ENCODE measurements at regions not wholly inside any gene's neighbourhood (a gene's known extent, or its start where the extent isn't known, plus 50 kb on each side); places are given as distances from the start of the nearest gene placed in this dataset.
"Not testable (repeated sequence)": the region's sequence is repeated elsewhere in the genome, so short reads cannot be mapped to it uniquely, and the experiment has no call there.

DNA sequence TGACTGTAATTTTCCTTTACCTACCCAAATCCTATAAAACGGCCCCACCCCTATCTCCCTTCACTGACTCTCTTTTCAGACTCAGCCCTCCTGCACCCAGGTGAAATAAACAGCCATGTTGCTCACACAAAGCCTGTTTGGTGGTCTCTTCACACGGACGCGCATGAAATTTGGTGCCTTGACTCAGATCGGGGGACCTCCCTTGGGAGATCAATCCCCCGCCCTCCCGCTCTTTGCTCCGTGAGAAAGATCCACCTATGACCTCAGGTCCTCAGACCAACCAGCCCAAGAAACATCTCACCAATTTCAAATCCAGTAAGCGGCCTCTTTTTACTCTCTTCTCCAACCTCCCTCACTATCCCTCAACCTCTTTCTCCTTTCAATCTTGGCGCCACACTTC lies 1344.7 kb upstream of the GOT2 start:
- H3K27ac ChIP-seq (ENCODE audit: low read depth, low read length); H3K27me3 ChIP-seq (ENCODE audit: control insufficient read depth in 3 of 3, insufficient read depth in 3 of 3, low read length in 3 of 3); H3K9ac ChIP-seq (ENCODE audit: low read depth in 1 of 3, low read length in 3 of 3); H3K9me3 ChIP-seq (ENCODE audit: control insufficient read depth in 3 of 3, low read length in 3 of 3); H3K4me1 ChIP-seq (ENCODE audit: control insufficient read depth in 3 of 3, insufficient read depth in 3 of 3, low read length in 3 of 3); H3K4me3 ChIP-seq (ENCODE audit: low read length in 3 of 3); H3K36me3 ChIP-seq (ENCODE audit: control insufficient read depth in 3 of 3, insufficient read depth in 3 of 3, low read length in 3 of 3): not testable (repeated sequence)

DNA sequence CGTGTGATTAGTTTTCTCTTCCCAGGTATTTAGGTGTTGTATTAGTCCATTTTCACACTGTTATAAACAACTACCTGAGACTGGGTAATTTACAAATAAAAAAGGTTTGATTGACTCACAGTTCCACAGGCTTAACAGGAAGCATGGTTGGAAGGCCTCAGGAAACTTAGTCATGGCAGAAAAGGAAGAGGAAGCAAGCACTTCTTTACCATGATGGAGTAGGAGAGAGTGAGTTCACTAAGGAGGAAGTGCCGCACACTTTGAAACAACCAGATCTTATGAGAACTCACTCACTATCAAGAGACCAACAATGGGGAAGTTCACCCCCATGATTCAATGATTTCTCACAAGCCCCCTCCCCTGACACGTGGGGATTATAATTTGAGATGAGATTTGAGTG lies 1343.7 kb upstream of the GOT2 start:
- H3K9me3 ChIP-seq (ENCODE audit: control insufficient read depth in 3 of 3, low read length in 3 of 3), result no peaks in the 10 kb centered on the region
- no peak overlapping the region for H3K4me3 ChIP-seq (ENCODE audit: low read length in 3 of 3)
- no peak overlapping the region for H3K9ac ChIP-seq (ENCODE audit: low read depth in 1 of 3, low read length in 3 of 3)
- no peaks in the 10 kb centered on the region for H3K36me3 ChIP-seq (ENCODE audit: control insufficient read depth in 3 of 3, insufficient read depth in 3 of 3, low read length in 3 of 3)
- H3K27me3 ChIP-seq (ENCODE audit: control insufficient read depth in 3 of 3, insufficient read depth in 3 of 3, low read length in 3 of 3), result no peaks in the 10 kb centered on the region
- H3K27ac ChIP-seq (ENCODE audit: low read depth, low read length), result no peak overlapping the region
- H3K4me1 ChIP-seq (ENCODE audit: control insufficient read depth in 3 of 3, insufficient read depth in 3 of 3, low read length in 3 of 3), result no peaks in the 10 kb centered on the region

DNA sequence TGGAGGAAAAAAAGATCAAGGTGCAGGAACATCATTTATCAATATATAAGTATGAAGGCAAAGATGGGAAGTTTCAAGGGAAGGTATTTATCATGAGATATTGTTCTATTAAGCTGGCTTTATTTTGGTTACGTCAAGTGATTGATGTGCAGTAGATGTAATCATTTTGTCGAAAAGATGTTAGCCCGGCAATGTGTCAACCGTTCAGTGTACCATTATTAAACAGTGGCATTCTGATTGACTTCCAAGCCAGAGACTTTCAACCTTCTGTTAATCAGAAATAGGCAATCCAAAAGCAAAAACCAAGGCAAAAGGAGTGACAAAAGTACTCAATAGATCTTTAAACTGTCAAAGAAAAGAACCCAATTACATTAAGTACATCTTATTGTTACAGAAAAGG lies 1340.3 kb upstream of the GOT2 start:
- Histone ChIP-seq H3K9ac (ENCODE audit: low read depth in 1 of 3, low read length in 3 of 3) (no peak overlapping the region), H3K4me3 (ENCODE audit: low read length in 3 of 3) (no peak overlapping the region), H3K4me1 (ENCODE audit: control insufficient read depth in 3 of 3, insufficient read depth in 3 of 3, low read length in 3 of 3) (no peaks in the 10 kb centered on the region), H3K9me3 (ENCODE audit: control insufficient read depth in 3 of 3, low read length in 3 of 3) (no peaks in the 10 kb centered on the region), H3K36me3 (ENCODE audit: control insufficient read depth in 3 of 3, insufficient read depth in 3 of 3, low read length in 3 of 3) (no peaks in the 10 kb centered on the region), H3K27me3 (ENCODE audit: control insufficient read depth in 3 of 3, insufficient read depth in 3 of 3, low read length in 3 of 3) (no peaks in the 10 kb centered on the region), H3K27ac (ENCODE audit: low read depth, low read length) (no peak overlapping the region)

DNA sequence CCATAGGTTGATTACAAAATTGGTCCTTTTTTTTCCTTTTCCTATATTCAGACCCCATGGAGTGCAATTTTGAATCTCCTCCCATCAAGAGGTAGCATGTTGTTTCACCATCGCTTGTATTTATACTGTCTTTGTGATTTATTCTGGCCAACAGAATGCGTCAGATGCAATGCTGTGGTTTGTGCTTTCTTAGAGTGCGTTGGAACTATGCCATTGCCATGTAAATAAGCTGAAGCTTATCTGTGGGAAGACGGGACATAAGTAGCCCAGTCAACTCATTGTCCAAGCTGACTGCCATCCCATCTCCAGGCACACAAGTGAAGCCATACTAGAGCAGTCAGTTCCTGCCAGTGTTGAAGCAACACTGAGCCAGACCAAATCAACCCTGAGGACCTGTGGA lies 1339.3 kb upstream of the GOT2 start:
- Histone ChIP-seq H3K9me3 (ENCODE audit: control insufficient read depth in 3 of 3, low read length in 3 of 3) (no peaks in the 10 kb centered on the region), H3K27me3 (ENCODE audit: control insufficient read depth in 3 of 3, insufficient read depth in 3 of 3, low read length in 3 of 3) (no peaks in the 10 kb centered on the region), H3K36me3 (ENCODE audit: control insufficient read depth in 3 of 3, insufficient read depth in 3 of 3, low read length in 3 of 3) (no peaks in the 10 kb centered on the region), H3K4me1 (ENCODE audit: control insufficient read depth in 3 of 3, insufficient read depth in 3 of 3, low read length in 3 of 3) (no peaks in the 10 kb centered on the region), H3K27ac (ENCODE audit: low read depth, low read length) (no peak overlapping the region), H3K9ac (ENCODE audit: low read depth in 1 of 3, low read length in 3 of 3) (no peak overlapping the region), H3K4me3 (ENCODE audit: low read length in 3 of 3) (no peak overlapping the region)

DNA sequence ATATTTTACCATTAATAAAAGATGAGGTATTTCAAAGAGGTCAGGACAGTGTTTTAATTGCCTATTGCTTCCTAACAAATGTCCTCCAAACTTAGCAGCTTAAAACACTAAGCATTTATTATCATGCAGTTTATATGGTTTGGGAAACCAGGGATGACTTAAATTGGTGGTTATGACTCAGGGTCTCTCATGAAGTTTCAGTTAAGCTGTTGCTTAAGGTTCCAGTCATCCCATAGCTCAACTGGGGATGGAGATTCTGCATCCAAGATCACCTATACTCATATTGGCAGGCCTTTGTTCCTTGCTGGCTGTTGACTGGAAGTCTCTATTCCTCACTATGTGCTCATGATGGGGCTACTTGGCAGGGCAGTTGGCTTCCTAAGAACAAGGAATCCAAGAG lies 1329.9 kb upstream of the GOT2 start:
- Histone ChIP-seq H3K27ac (ENCODE audit: low read depth, low read length) (no peak overlapping the region), H3K9ac (ENCODE audit: low read depth in 1 of 3, low read length in 3 of 3) (no peak overlapping the region), H3K36me3 (ENCODE audit: control insufficient read depth in 3 of 3, insufficient read depth in 3 of 3, low read length in 3 of 3) (no peaks in the 10 kb centered on the region), H3K4me1 (ENCODE audit: control insufficient read depth in 3 of 3, insufficient read depth in 3 of 3, low read length in 3 of 3) (no peaks in the 10 kb centered on the region), H3K27me3 (ENCODE audit: control insufficient read depth in 3 of 3, insufficient read depth in 3 of 3, low read length in 3 of 3) (no peaks in the 10 kb centered on the region), H3K4me3 (ENCODE audit: low read length in 3 of 3) (no peak overlapping the region), H3K9me3 (ENCODE audit: control insufficient read depth in 3 of 3, low read length in 3 of 3) (peaks cover 0 to 2% (median 0%) of the 10 kb centered on the region in 3 donors)

DNA sequence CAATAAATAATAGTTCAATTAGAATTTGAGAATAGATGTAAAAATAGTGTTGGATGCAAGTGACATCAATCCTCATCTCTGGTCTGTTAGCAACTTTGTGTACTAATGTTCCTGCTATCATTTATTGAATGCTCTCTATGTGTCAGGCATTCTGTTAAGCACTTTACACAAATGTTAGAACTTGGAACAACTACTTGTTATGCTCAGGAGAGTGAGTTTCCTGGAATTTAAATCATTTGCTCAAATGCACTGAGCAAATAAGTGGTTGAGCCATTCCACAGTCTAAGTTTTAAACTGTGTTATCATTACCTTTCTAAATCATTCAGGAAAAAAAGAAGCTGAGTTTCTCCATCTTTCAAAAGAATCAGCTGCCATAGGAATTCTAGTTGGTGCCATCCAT lies 1327.3 kb upstream of the GOT2 start:
- Histone ChIP-seq H3K9me3 (ENCODE audit: control insufficient read depth in 3 of 3, low read length in 3 of 3) (peaks cover 0 to 2% (median 0%) of the 10 kb centered on the region in 3 donors), H3K36me3 (ENCODE audit: control insufficient read depth in 3 of 3, insufficient read depth in 3 of 3, low read length in 3 of 3) (no peaks in the 10 kb centered on the region), H3K27ac (ENCODE audit: low read depth, low read length) (no peak overlapping the region), H3K9ac (ENCODE audit: low read depth in 1 of 3, low read length in 3 of 3) (no peak overlapping the region), H3K27me3 (ENCODE audit: control insufficient read depth in 3 of 3, insufficient read depth in 3 of 3, low read length in 3 of 3) (no peaks in the 10 kb centered on the region), H3K4me1 (ENCODE audit: control insufficient read depth in 3 of 3, insufficient read depth in 3 of 3, low read length in 3 of 3) (no peaks in the 10 kb centered on the region), H3K4me3 (ENCODE audit: low read length in 3 of 3) (no peak overlapping the region)

DNA sequence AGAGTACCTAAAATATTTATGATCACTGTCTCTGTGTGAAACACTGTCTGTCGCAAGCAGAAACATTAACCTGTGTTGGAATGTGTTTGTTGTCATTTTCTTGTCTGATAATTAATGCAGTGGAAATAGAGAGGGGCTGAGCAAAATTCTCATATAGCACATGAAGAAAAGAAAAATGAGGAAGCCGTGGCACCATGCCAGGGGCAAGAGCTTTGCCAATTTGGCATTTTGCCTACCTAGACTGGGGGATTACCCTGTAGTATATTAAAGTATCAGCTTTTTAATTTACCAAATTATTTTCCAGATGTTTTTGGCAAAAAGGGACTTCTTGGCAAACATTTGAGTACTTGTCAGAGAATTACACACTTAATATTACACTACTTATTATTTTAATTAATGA lies 1326.6 kb upstream of the GOT2 start:
- no peaks in the 10 kb centered on the region for H3K4me1 ChIP-seq (ENCODE audit: control insufficient read depth in 3 of 3, insufficient read depth in 3 of 3, low read length in 3 of 3)
- H3K27ac ChIP-seq (ENCODE audit: low read depth, low read length), result no peak overlapping the region
- no peaks in the 10 kb centered on the region for H3K27me3 ChIP-seq (ENCODE audit: control insufficient read depth in 3 of 3, insufficient read depth in 3 of 3, low read length in 3 of 3)
- H3K4me3 ChIP-seq (ENCODE audit: low read length in 3 of 3), result no peak overlapping the region
- no peaks in the 10 kb centered on the region for H3K36me3 ChIP-seq (ENCODE audit: control insufficient read depth in 3 of 3, insufficient read depth in 3 of 3, low read length in 3 of 3)
- no peaks in the 10 kb centered on the region for H3K9me3 ChIP-seq (ENCODE audit: control insufficient read depth in 3 of 3, low read length in 3 of 3)
- no peak overlapping the region for H3K9ac ChIP-seq (ENCODE audit: low read depth in 1 of 3, low read length in 3 of 3)

DNA sequence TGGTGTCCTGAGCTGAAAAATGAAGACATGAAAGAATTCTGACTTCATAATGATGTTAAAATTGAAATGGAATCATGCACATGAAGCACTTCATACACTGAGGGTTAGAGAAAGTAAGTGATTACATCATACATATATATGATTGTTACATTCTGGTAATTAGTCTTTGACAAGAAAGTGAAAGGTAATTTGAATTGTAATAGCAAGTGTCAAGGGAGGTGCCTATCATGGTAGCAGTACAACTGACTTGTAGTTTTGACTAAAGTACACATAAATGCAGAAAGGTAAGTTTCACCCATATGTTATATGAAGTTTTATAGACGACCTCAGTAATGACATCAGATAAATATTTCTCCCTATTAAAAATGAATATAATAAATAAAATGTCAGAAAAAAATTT lies 1325.0 kb upstream of the GOT2 start:
- no peaks in the 10 kb centered on the region for H3K4me1 ChIP-seq (ENCODE audit: control insufficient read depth in 3 of 3, insufficient read depth in 3 of 3, low read length in 3 of 3)
- H3K9ac ChIP-seq (ENCODE audit: low read depth in 1 of 3, low read length in 3 of 3), result no peak overlapping the region
- H3K4me3 ChIP-seq (ENCODE audit: low read length in 3 of 3), result no peak overlapping the region
- no peaks in the 10 kb centered on the region for H3K27me3 ChIP-seq (ENCODE audit: control insufficient read depth in 3 of 3, insufficient read depth in 3 of 3, low read length in 3 of 3)
- no peaks in the 10 kb centered on the region for H3K36me3 ChIP-seq (ENCODE audit: control insufficient read depth in 3 of 3, insufficient read depth in 3 of 3, low read length in 3 of 3)
- H3K27ac ChIP-seq (ENCODE audit: low read depth, low read length), result no peak overlapping the region
- no peaks in the 10 kb centered on the region for H3K9me3 ChIP-seq (ENCODE audit: control insufficient read depth in 3 of 3, low read length in 3 of 3)

DNA sequence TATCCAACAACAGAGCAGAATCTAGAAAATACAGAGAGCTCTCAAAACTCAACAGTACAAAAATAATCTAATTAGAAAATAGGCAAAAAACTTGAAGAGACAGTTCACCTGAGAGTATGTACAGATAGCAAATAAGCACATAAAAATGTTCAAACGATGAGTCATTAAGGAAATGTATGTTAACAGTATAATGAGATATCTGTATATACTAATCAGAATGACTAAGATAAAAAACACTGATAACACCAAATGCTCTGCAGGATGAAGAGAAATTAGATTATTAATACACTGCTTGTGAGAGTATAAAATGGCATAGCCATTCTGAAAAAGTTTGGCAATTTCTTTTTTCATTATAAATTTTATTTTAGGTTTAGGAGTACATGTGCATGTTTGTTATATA lies 1307.6 kb upstream of the GOT2 start:
- no peak overlapping the region for H3K27ac ChIP-seq (ENCODE audit: low read depth, low read length)
- no peaks in the 10 kb centered on the region for H3K4me1 ChIP-seq (ENCODE audit: control insufficient read depth in 3 of 3, insufficient read depth in 3 of 3, low read length in 3 of 3)

DNA sequence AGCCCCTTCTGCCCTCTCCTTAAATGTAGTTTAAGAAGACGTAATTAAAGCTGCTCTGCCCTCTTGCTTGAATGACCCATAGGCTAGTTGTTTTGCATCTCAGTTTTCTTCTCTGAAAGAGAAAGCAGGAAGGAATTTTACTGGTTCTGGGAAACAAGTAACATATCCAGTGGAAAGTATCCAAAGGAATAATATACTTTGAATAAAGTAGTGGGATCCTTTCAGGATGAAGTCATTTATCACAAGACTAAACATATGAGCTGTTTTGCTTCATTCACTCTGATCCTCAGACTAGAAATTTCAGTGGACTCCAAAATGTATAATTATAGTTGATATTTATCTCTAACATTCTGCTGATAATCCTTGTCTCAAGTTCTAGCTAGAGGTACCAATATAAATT lies 1297.6 kb upstream of the GOT2 start:
- H3K9ac ChIP-seq (ENCODE audit: low read depth in 1 of 3, low read length in 3 of 3), result no peak overlapping the region
- H3K9me3 ChIP-seq (ENCODE audit: control insufficient read depth in 3 of 3, low read length in 3 of 3), result no peaks in the 10 kb centered on the region
- H3K4me3 ChIP-seq (ENCODE audit: low read length in 3 of 3), result no peak overlapping the region
- no peaks in the 10 kb centered on the region for H3K4me1 ChIP-seq (ENCODE audit: control insufficient read depth in 3 of 3, insufficient read depth in 3 of 3, low read length in 3 of 3)
- H3K27ac ChIP-seq (ENCODE audit: low read depth, low read length), result no peak overlapping the region
- H3K36me3 ChIP-seq (ENCODE audit: control insufficient read depth in 3 of 3, insufficient read depth in 3 of 3, low read length in 3 of 3), result no peaks in the 10 kb centered on the region
- no peaks in the 10 kb centered on the region for H3K27me3 ChIP-seq (ENCODE audit: control insufficient read depth in 3 of 3, insufficient read depth in 3 of 3, low read length in 3 of 3)

More for the DNA sequence above, 1307.6 kb upstream of the GOT2 start:
- no peak overlapping the region for H3K9ac ChIP-seq (ENCODE audit: low read depth in 1 of 3, low read length in 3 of 3)
- H3K4me3 ChIP-seq (ENCODE audit: low read length in 3 of 3), result no peak overlapping the region
- H3K9me3 ChIP-seq (ENCODE audit: control insufficient read depth in 3 of 3, low read length in 3 of 3), result no peaks in the 10 kb centered on the region
- H3K36me3 ChIP-seq (ENCODE audit: control insufficient read depth in 3 of 3, insufficient read depth in 3 of 3, low read length in 3 of 3), result no peaks in the 10 kb centered on the region
- no peaks in the 10 kb centered on the region for H3K27me3 ChIP-seq (ENCODE audit: control insufficient read depth in 3 of 3, insufficient read depth in 3 of 3, low read length in 3 of 3)

DNA sequence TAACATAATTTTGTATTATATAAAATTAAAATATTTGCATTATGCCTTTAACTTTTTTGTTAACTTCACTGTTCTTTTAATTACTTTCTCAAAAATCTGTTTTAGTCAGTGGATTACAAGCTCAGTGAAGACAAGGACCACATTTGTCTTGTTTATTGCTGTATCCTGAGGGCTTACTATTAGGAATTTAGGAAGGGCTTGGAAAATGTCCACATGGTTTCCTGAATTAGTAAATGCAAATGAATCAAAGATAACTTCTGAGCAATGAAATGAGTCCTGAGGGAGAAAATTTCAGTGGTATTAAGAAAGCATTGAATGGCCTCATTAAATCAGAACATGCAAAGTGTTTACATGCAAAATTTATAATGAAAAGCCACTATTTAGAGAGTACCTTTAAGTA lies 1293.2 kb upstream of the GOT2 start:
- Histone ChIP-seq H3K4me1 (ENCODE audit: control insufficient read depth in 3 of 3, insufficient read depth in 3 of 3, low read length in 3 of 3) (no peaks in the 10 kb centered on the region), H3K9me3 (ENCODE audit: control insufficient read depth in 3 of 3, low read length in 3 of 3) (no peaks in the 10 kb centered on the region), H3K9ac (ENCODE audit: low read depth in 1 of 3, low read length in 3 of 3) (no peak overlapping the region), H3K27ac (ENCODE audit: low read depth, low read length) (no peak overlapping the region), H3K27me3 (ENCODE audit: control insufficient read depth in 3 of 3, insufficient read depth in 3 of 3, low read length in 3 of 3) (no peaks in the 10 kb centered on the region), H3K36me3 (ENCODE audit: control insufficient read depth in 3 of 3, insufficient read depth in 3 of 3, low read length in 3 of 3) (no peaks in the 10 kb centered on the region), H3K4me3 (ENCODE audit: low read length in 3 of 3) (no peak overlapping the region)
